Fibroblast of lung (primary cell): ENCODE measurements at regions not wholly inside any gene's neighbourhood (a gene's known extent, or its start where the extent isn't known, plus 50 kb on each side); places are given as distances from the start of the nearest gene placed in this dataset.

ENCODE experiments used
- DNase-seq, 2 donors: peaks; one replicate each; pipeline versions ENCODE4 v3.0.0 to v3.0.0-alpha.2; 2010; ENCODE audit warnings: low read depth in 2 of 2
- H2AFZ ChIP-seq: 2 replicates; pipeline ENCODE4 v1.5.1; 2012; ENCODE audit warnings: low read length, control low read depth, inconsistent platforms
- H3K27ac ChIP-seq: 2 replicates; pipeline ENCODE4 v1.5.1; 2011; ENCODE audit warnings: low read length, control low read depth; ENCODE audit not compliant: insufficient read depth
- H3K27me3 ChIP-seq: 2 replicates; pipeline ENCODE4 v1.5.1; 2011; ENCODE audit warnings: mild to moderate bottlenecking, low read length; ENCODE audit not compliant: control insufficient read depth, insufficient read depth
- H3K36me3 ChIP-seq: 2 replicates; pipeline ENCODE4 v1.5.1; 2011; ENCODE audit warnings: low read length; ENCODE audit not compliant: control insufficient read depth, insufficient read depth
- H3K4me1 ChIP-seq: 2 replicates; pipeline ENCODE4 v1.5.1; 2011; ENCODE audit warnings: low read length; ENCODE audit not compliant: control insufficient read depth, insufficient read depth; ENCODE audit errors: extremely low read depth
- H3K4me2 ChIP-seq: 2 replicates; pipeline ENCODE4 v1.5.1; 2011; ENCODE audit warnings: low read length, control low read depth; ENCODE audit not compliant: insufficient read depth; ENCODE audit errors: extremely low read depth
- H3K4me3 ChIP-seq, 4 experiments: fragments of 200-600 bp in 1 of 4; sonication (generic) in 1 of 4; replicated peaks in 1 of 4; 2 replicates each; pipeline ENCODE4 v1.5.1; 2011 to 2016; ENCODE audit warnings: low read length in 4 of 4, low read depth in 3 of 4, mild to moderate bottlenecking in 3 of 4, control low read depth in 2 of 4, inconsistent platforms in 1 of 4, mixed read lengths in 1 of 4; ENCODE audit not compliant: insufficient read depth in 1 of 4; ENCODE audit errors: control extremely low read depth in 1 of 4
- H3K79me2 ChIP-seq: 2 replicates; pipeline ENCODE4 v1.5.1; 2012; ENCODE audit warnings: mild to moderate bottlenecking, low read length, inconsistent platforms; ENCODE audit not compliant: control insufficient read depth, insufficient read depth
- H3K9ac ChIP-seq: 2 replicates; pipeline ENCODE4 v1.5.1; 2011; ENCODE audit warnings: mild to moderate bottlenecking, low read length, control low read depth; ENCODE audit not compliant: insufficient read depth
- H3K9me3 ChIP-seq: 2 replicates; pipeline ENCODE4 v1.5.1; 2012; ENCODE audit warnings: low read depth, low read length; ENCODE audit not compliant: control insufficient read depth, insufficient read depth
- H4K20me1 ChIP-seq: 2 replicates; pipeline ENCODE4 v1.5.1; 2011; ENCODE audit warnings: low read length; ENCODE audit not compliant: control insufficient read depth, insufficient read depth; ENCODE audit errors: extremely low read depth
- EZH2 ChIP-seq: IDR thresholded peaks from 2 replicates; pipeline ENCODE4 v1.5.1; 2012; ENCODE audit warnings: low read length, control low read depth, mild to moderate bottlenecking; ENCODE audit errors: missing control alignments
- TF ChIP-seq, protein P1 (sequence below), 2 donors: IDR thresholded peaks in 1 of 2; conservative IDR thresholded peaks in 1 of 2; 1 replicate in 1 of 2; 2 replicates in 1 of 2; pipeline ENCODE4 v1.5.1; 2011 to 2012; ENCODE audit warnings: low read length in 2 of 2, control low read depth in 1 of 2, inconsistent platforms in 1 of 2, low read depth in 1 of 2, mild to moderate bottlenecking in 1 of 2

DNA sequence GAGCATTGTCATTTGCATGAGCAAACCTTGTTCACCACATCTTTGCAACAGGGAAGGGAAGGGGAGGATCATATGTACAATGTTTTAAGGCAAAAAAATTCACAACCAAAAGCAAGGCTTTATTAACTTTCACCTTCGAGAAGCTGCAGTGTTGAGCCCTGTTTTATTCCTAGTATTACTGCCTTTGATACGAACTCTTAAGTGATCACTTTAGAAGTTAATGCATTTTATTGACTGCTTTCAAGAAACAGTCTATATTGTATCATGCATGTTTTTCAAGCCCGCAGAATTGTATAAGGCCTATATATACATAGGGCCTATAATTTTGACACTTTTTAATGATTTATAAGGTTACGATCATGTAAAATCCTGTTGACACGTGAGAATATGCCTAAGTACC, 117.5 kb upstream of the VPREB1 start:
- H3K4me1 ChIP-seq: no peaks in the 10 kb centered on the region
- H3K79me2 ChIP-seq: no peaks in the 10 kb centered on the region
- H3K9ac ChIP-seq: no peak overlapping the region
- H3K36me3 ChIP-seq: no peaks in the 10 kb centered on the region
- no peak overlapping the region for H3K4me2 ChIP-seq
- DNase-seq: no peak
- no peaks in the 10 kb centered on the region for H4K20me1 ChIP-seq
- H3K27ac ChIP-seq: no peak overlapping the region
- peaks cover 2% of the 10 kb centered on the region for H3K27me3 ChIP-seq
- no peaks in the 10 kb centered on the region for H3K9me3 ChIP-seq
- TF ChIP-seq, protein P1, sequence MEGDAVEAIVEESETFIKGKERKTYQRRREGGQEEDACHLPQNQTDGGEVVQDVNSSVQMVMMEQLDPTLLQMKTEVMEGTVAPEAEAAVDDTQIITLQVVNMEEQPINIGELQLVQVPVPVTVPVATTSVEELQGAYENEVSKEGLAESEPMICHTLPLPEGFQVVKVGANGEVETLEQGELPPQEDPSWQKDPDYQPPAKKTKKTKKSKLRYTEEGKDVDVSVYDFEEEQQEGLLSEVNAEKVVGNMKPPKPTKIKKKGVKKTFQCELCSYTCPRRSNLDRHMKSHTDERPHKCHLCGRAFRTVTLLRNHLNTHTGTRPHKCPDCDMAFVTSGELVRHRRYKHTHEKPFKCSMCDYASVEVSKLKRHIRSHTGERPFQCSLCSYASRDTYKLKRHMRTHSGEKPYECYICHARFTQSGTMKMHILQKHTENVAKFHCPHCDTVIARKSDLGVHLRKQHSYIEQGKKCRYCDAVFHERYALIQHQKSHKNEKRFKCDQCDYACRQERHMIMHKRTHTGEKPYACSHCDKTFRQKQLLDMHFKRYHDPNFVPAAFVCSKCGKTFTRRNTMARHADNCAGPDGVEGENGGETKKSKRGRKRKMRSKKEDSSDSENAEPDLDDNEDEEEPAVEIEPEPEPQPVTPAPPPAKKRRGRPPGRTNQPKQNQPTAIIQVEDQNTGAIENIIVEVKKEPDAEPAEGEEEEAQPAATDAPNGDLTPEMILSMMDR (conservative IDR thresholded peaks at IDR 0.05 in 1 of 2, IDR thresholded peaks at IDR 0.05 in 1 of 2; ENCODE audit: low read depth in 1 of 2, low read length in 2 of 2): no peak
- no peak for TF ChIP-seq EZH2
- H2AFZ ChIP-seq: no peak overlapping the region
- no peak overlapping the region for H3K4me3 ChIP-seq

DNA sequence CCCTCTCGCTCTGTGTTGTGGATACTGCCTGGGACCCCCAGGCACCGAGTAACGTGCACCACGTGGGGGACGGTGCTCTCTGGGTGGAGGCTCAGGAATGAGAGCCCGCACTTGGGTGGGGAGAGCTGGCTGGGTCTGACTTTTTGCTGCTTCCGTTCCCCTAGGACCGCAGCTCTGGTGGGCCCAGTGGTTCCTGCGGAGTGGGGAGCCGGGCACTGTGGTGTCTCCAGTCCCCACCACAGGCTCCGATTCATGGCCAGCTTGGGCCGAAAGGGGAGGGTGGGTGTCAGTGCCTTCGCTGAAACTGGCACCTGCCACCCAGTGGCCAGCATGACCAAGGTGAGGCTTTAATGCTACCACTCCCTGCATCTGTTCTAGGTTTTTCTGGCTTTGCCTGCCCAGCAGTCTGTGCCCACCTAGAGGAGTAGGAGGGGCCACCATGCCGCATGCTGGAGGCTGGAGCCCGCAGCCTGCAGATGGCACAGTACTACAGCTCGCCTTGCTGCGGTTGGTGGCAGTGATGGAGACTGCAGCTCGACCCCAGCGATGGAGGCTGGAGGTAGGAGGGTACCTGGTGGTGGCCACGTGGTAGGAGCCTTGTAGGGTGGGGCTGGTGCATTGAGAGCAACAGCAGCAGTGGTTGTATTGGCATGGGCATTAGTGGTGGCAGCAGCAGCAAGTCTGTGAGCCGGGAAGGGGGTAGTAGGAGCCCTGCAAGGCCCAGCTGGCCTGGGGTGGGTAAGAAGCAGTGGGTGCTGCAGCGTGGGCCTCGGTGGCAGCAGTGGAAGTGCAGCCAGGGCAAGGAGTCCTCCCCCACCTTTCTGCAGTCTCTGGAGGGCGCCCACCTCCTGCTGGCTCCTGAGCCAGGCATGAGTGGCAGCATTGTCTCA, 118.8 kb upstream of the VPREB1 start:
- no peak overlapping the region for H3K4me3 ChIP-seq
- H3K27me3 ChIP-seq: no peaks in the 10 kb centered on the region
- H3K4me1 ChIP-seq: no peaks in the 10 kb centered on the region
- H3K4me2 ChIP-seq: no peak overlapping the region
- H3K36me3 ChIP-seq: no peaks in the 10 kb centered on the region
- H3K9ac ChIP-seq: no peak overlapping the region
- no peak overlapping the region for H2AFZ ChIP-seq
- no peaks in the 10 kb centered on the region for H3K9me3 ChIP-seq
- no peak for DNase-seq
- TF ChIP-seq, protein P1 (conservative IDR thresholded peaks at IDR 0.05 in 1 of 2, IDR thresholded peaks at IDR 0.05 in 1 of 2; ENCODE audit: low read depth in 1 of 2, low read length in 2 of 2): no peak
- TF ChIP-seq EZH2: no peak
- no peaks in the 10 kb centered on the region for H4K20me1 ChIP-seq
- no peak overlapping the region for H3K27ac ChIP-seq
- no peaks in the 10 kb centered on the region for H3K79me2 ChIP-seq

GRCh38 chr22:22125028-22125578, 119.5 kb upstream of the VPREB1 start:
- Histone ChIP-seq H3K4me3 (no peak overlapping the region), H3K27me3 (no peaks in the 10 kb centered on the region), H3K4me1 (no peaks in the 10 kb centered on the region), H3K4me2 (no peak overlapping the region), H3K9ac (no peak overlapping the region), H3K27ac (no peak overlapping the region), H2AFZ (no peak overlapping the region), H4K20me1 (no peaks in the 10 kb centered on the region), H3K9me3 (no peaks in the 10 kb centered on the region), H3K79me2 (no peaks in the 10 kb centered on the region), H3K36me3 (no peaks in the 10 kb centered on the region)
- DNase-seq: no peak
- no peak for TF ChIP-seq EZH2
- TF ChIP-seq, protein P1 (conservative IDR thresholded peaks at IDR 0.05 in 1 of 2, IDR thresholded peaks at IDR 0.05 in 1 of 2; ENCODE audit: low read depth in 1 of 2, low read length in 2 of 2): no peak
